ENCODE measurements at regions not wholly inside any gene's neighbourhood (a gene's known extent, or its start where the extent isn't known, plus 50 kb on each side); places are given as distances from the start of the nearest gene placed in this dataset.

- no peak overlapping the region for H3K27ac ChIP-seq (ENCODE audit: insufficient read depth, low read depth, low read length, poor library complexity, severe bottlenecking)
- no peaks in the 10 kb centered on the region for H3K27me3 ChIP-seq (ENCODE audit: control insufficient read depth, insufficient read depth, low read length, poor library complexity, severe bottlenecking)
- H3K36me3 ChIP-seq (ENCODE audit: control insufficient read depth, insufficient read depth, low read length), result no peaks in the 10 kb centered on the region
- no peaks in the 10 kb centered on the region for H3K9me3 ChIP-seq (ENCODE audit: control insufficient read depth, low read length)
- no peaks in the 10 kb centered on the region for H3K4me1 ChIP-seq (ENCODE audit: control insufficient read depth, insufficient read depth, low read length)
- 89 to 92% methylated on average over 2 of the region's 2 CpGs for WGBS, 2 experiments
- H3K4me3 ChIP-seq (ENCODE audit: insufficient read depth, low read depth, low read length), result no peak overlapping the region
Measured at GRCh38 chr21:15491100-15491499, 238.7 kb upstream of the USP25 start.

GRCh38 chr21:15493646-15494045 is 236.1 kb upstream of the USP25 start:
- H3K4me3 ChIP-seq (ENCODE audit: insufficient read depth, low read depth, low read length), result no peak overlapping the region
- H3K4me1 ChIP-seq (ENCODE audit: control insufficient read depth, insufficient read depth, low read length), result no peaks in the 10 kb centered on the region
- H3K9me3 ChIP-seq (ENCODE audit: control insufficient read depth, low read length), result no peaks in the 10 kb centered on the region
- 94 to 97% methylated on average over 3 of the region's 3 CpGs for WGBS, 2 experiments
- no peak overlapping the region for H3K27ac ChIP-seq (ENCODE audit: insufficient read depth, low read depth, low read length, poor library complexity, severe bottlenecking)
- no peaks in the 10 kb centered on the region for H3K27me3 ChIP-seq (ENCODE audit: control insufficient read depth, insufficient read depth, low read length, poor library complexity, severe bottlenecking)
- H3K36me3 ChIP-seq (ENCODE audit: control insufficient read depth, insufficient read depth, low read length), result no peaks in the 10 kb centered on the region

GRCh38 chr21:15494481-15494880 is 235.3 kb upstream of the USP25 start:
- no peaks in the 10 kb centered on the region for H3K36me3 ChIP-seq (ENCODE audit: control insufficient read depth, insufficient read depth, low read length)
- 92 to 98% methylated on average over 11 of the region's 11 CpGs for WGBS, 2 experiments

GRCh38 chr21:15495965-15496364 is 233.8 kb upstream of the USP25 start:
- no peak overlapping the region for H3K27ac ChIP-seq (ENCODE audit: insufficient read depth, low read depth, low read length, poor library complexity, severe bottlenecking)
- H3K9me3 ChIP-seq (ENCODE audit: control insufficient read depth, low read length), result no peaks in the 10 kb centered on the region
- H3K36me3 ChIP-seq (ENCODE audit: control insufficient read depth, insufficient read depth, low read length), result no peaks in the 10 kb centered on the region
- WGBS, 2 experiments, result 90 to 91% methylated on average over 3 of the region's 3 CpGs
- no peak overlapping the region for H3K4me3 ChIP-seq (ENCODE audit: insufficient read depth, low read depth, low read length)
- no peaks in the 10 kb centered on the region for H3K4me1 ChIP-seq (ENCODE audit: control insufficient read depth, insufficient read depth, low read length)
- H3K27me3 ChIP-seq (ENCODE audit: control insufficient read depth, insufficient read depth, low read length, poor library complexity, severe bottlenecking), result no peaks in the 10 kb centered on the region

More at GRCh38 chr21:15494481-15494880, 235.3 kb upstream of the USP25 start:
- Histone ChIP-seq H3K27me3 (ENCODE audit: control insufficient read depth, insufficient read depth, low read length, poor library complexity, severe bottlenecking) (no peaks in the 10 kb centered on the region), H3K9me3 (ENCODE audit: control insufficient read depth, low read length) (no peaks in the 10 kb centered on the region), H3K4me1 (ENCODE audit: control insufficient read depth, insufficient read depth, low read length) (no peaks in the 10 kb centered on the region), H3K4me3 (ENCODE audit: insufficient read depth, low read depth, low read length) (no peak overlapping the region), H3K27ac (ENCODE audit: insufficient read depth, low read depth, low read length, poor library complexity, severe bottlenecking) (no peak overlapping the region)

- Histone ChIP-seq H3K36me3 (ENCODE audit: control insufficient read depth, insufficient read depth, low read length) (no peaks in the 10 kb centered on the region), H3K4me1 (ENCODE audit: control insufficient read depth, insufficient read depth, low read length) (no peaks in the 10 kb centered on the region), H3K27me3 (ENCODE audit: control insufficient read depth, insufficient read depth, low read length, poor library complexity, severe bottlenecking) (no peaks in the 10 kb centered on the region), H3K9me3 (ENCODE audit: control insufficient read depth, low read length) (no peaks in the 10 kb centered on the region), H3K4me3 (ENCODE audit: insufficient read depth, low read depth, low read length) (no peak overlapping the region), H3K27ac (ENCODE audit: insufficient read depth, low read depth, low read length, poor library complexity, severe bottlenecking) (no peak overlapping the region)
- 86 to 93% methylated on average over 2 of the region's 2 CpGs for WGBS, 2 experiments
Measured at GRCh38 chr21:15496911-15497310, 232.9 kb upstream of the USP25 start.

GRCh38 chr21:15498455-15498854 is 231.3 kb upstream of the USP25 start:
- no peak overlapping the region for H3K27ac ChIP-seq (ENCODE audit: insufficient read depth, low read depth, low read length, poor library complexity, severe bottlenecking)
- H3K27me3 ChIP-seq (ENCODE audit: control insufficient read depth, insufficient read depth, low read length, poor library complexity, severe bottlenecking), result no peaks in the 10 kb centered on the region
- H3K36me3 ChIP-seq (ENCODE audit: control insufficient read depth, insufficient read depth, low read length), result no peaks in the 10 kb centered on the region
- H3K4me1 ChIP-seq (ENCODE audit: control insufficient read depth, insufficient read depth, low read length), result no peaks in the 10 kb centered on the region
- no peaks in the 10 kb centered on the region for H3K9me3 ChIP-seq (ENCODE audit: control insufficient read depth, low read length)
- H3K4me3 ChIP-seq (ENCODE audit: insufficient read depth, low read depth, low read length), result no peak overlapping the region

GRCh38 chr21:15506086-15506485 is 223.7 kb upstream of the USP25 start:
- Histone ChIP-seq H3K4me3 (ENCODE audit: insufficient read depth, low read depth, low read length) (no peak overlapping the region), H3K4me1 (ENCODE audit: control insufficient read depth, insufficient read depth, low read length) (no peaks in the 10 kb centered on the region), H3K27ac (ENCODE audit: insufficient read depth, low read depth, low read length, poor library complexity, severe bottlenecking) (no peak overlapping the region), H3K36me3 (ENCODE audit: control insufficient read depth, insufficient read depth, low read length) (no peaks in the 10 kb centered on the region), H3K27me3 (ENCODE audit: control insufficient read depth, insufficient read depth, low read length, poor library complexity, severe bottlenecking) (no peaks in the 10 kb centered on the region), H3K9me3 (ENCODE audit: control insufficient read depth, low read length) (no peaks in the 10 kb centered on the region)
- 93% methylated on average over 1 of the region's 1 CpG for WGBS, 2 experiments

- 89 to 92% methylated on average over 3 of the region's 3 CpGs for WGBS, 2 experiments
- no peak overlapping the region for H3K4me3 ChIP-seq (ENCODE audit: insufficient read depth, low read depth, low read length)
- no peaks in the 10 kb centered on the region for H3K9me3 ChIP-seq (ENCODE audit: control insufficient read depth, low read length)
- no peaks in the 10 kb centered on the region for H3K27me3 ChIP-seq (ENCODE audit: control insufficient read depth, insufficient read depth, low read length, poor library complexity, severe bottlenecking)
- no peaks in the 10 kb centered on the region for H3K36me3 ChIP-seq (ENCODE audit: control insufficient read depth, insufficient read depth, low read length)
- no peak overlapping the region for H3K27ac ChIP-seq (ENCODE audit: insufficient read depth, low read depth, low read length, poor library complexity, severe bottlenecking)
- H3K4me1 ChIP-seq (ENCODE audit: control insufficient read depth, insufficient read depth, low read length), result no peaks in the 10 kb centered on the region
Measured at GRCh38 chr21:15508554-15508953, 221.2 kb upstream of the USP25 start.

- 90 to 93% methylated on average over 7 to 8 of the region's 8 CpGs for WGBS, 2 experiments
Measured at GRCh38 chr21:15514073-15514946, 215.5 kb upstream of the USP25 start.

GRCh38 chr21:15515908-15516307 is 213.9 kb upstream of the USP25 start:
- H3K4me1 ChIP-seq (ENCODE audit: control insufficient read depth, insufficient read depth, low read length), result no peaks in the 10 kb centered on the region
- no peaks in the 10 kb centered on the region for H3K9me3 ChIP-seq (ENCODE audit: control insufficient read depth, low read length)
- H3K27ac ChIP-seq (ENCODE audit: insufficient read depth, low read depth, low read length, poor library complexity, severe bottlenecking), result no peak overlapping the region
- no peaks in the 10 kb centered on the region for H3K27me3 ChIP-seq (ENCODE audit: control insufficient read depth, insufficient read depth, low read length, poor library complexity, severe bottlenecking)
- H3K4me3 ChIP-seq (ENCODE audit: insufficient read depth, low read depth, low read length), result no peak overlapping the region
- WGBS, 2 experiments, result 100% methylated on average over 1 of the region's 2 CpGs; no CpG with 5 or more reads in 1 of the 2 experiments
- no peaks in the 10 kb centered on the region for H3K36me3 ChIP-seq (ENCODE audit: control insufficient read depth, insufficient read depth, low read length)

More at GRCh38 chr21:15514073-15514946, 215.5 kb upstream of the USP25 start:
- H3K4me1 ChIP-seq (ENCODE audit: control insufficient read depth, insufficient read depth, low read length), result no peaks in the 10 kb centered on the region
- no peak overlapping the region for H3K27ac ChIP-seq (ENCODE audit: insufficient read depth, low read depth, low read length, poor library complexity, severe bottlenecking)
- no peak overlapping the region for H3K4me3 ChIP-seq (ENCODE audit: insufficient read depth, low read depth, low read length)
- H3K36me3 ChIP-seq (ENCODE audit: control insufficient read depth, insufficient read depth, low read length), result no peaks in the 10 kb centered on the region
- no peaks in the 10 kb centered on the region for H3K27me3 ChIP-seq (ENCODE audit: control insufficient read depth, insufficient read depth, low read length, poor library complexity, severe bottlenecking)
- H3K9me3 ChIP-seq (ENCODE audit: control insufficient read depth, low read length), result no peaks in the 10 kb centered on the region
